Chondrocyte (in vitro differentiated cells): ENCODE measurements at regions not wholly inside any gene's neighbourhood (a gene's known extent, or its start where the extent isn't known, plus 50 kb on each side); places are given as distances from the start of the nearest gene placed in this dataset.

Experiments
- DNase-seq: peaks from one replicate; pipeline ENCODE4 v3.0.0; 2021; ENCODE audit warnings: mixed read lengths, low spot score
- H3K27ac Mint-ChIP-seq: one replicate; pipeline ENCODE4 v1.8.0; 2021; ENCODE audit warnings: mild to moderate bottlenecking, moderate library complexity, mixed read lengths; ENCODE audit not compliant: unreplicated experiment
- H3K27me3 Mint-ChIP-seq: 2 replicates; pipeline ENCODE4 v1.8.0; 2021; ENCODE audit warnings: low read depth, mixed read lengths
- H3K36me3 Mint-ChIP-seq: 2 replicates; pipeline ENCODE4 v1.8.0; 2021; ENCODE audit warnings: low read depth, mixed read lengths
- H3K4me1 Mint-ChIP-seq: 2 replicates; pipeline ENCODE4 v1.8.0; 2021; ENCODE audit warnings: low read depth, mild to moderate bottlenecking, mixed read lengths
- H3K4me3 Mint-ChIP-seq: one replicate; pipeline ENCODE4 v1.8.0; 2021; ENCODE audit warnings: mild to moderate bottlenecking, moderate library complexity, mixed read lengths; ENCODE audit not compliant: unreplicated experiment
- H3K9me3 Mint-ChIP-seq: 2 replicates; pipeline ENCODE4 v1.8.0; 2021; ENCODE audit warnings: low read depth, mixed read lengths
- CTCF ChIP-seq: fragments of 200-600 bp; sonication (generic); IDR thresholded peaks from 2 replicates; pipeline ENCODE4 v1.5.0; 2021; ENCODE audit warnings: antibody characterized with exemption, mild to moderate bottlenecking, moderate library complexity

GRCh38 chr22:26981541-26981940, 324.2 kb downstream of the MIAT start:
- no peaks in the 10 kb centered on the region for H3K36me3 Mint-ChIP-seq
- H3K9me3 Mint-ChIP-seq, result peaks cover 2% of the 10 kb centered on the region
- peaks cover 7% of the 10 kb centered on the region for H3K27me3 Mint-ChIP-seq
- no peak overlapping the region for H3K27ac Mint-ChIP-seq
- DNase-seq, result no peak
- no peak for TF ChIP-seq CTCF
- H3K4me1 Mint-ChIP-seq, result peaks cover 7% of the 10 kb centered on the region
- H3K4me3 Mint-ChIP-seq, result no peak overlapping the region

- Mint-ChIP-seq H3K9me3 (no peaks in the 10 kb centered on the region), H3K36me3 (no peaks in the 10 kb centered on the region), H3K4me1 (peaks cover 7% of the 10 kb centered on the region), H3K27ac (no peak overlapping the region), H3K27me3 (peaks cover 7% of the 10 kb centered on the region), H3K4me3 (no peak overlapping the region)
- TF ChIP-seq CTCF, result no peak
- no peak for DNase-seq
Measured at GRCh38 chr22:26983311-26983710, 325.9 kb downstream of the MIAT start.

- no peak overlapping the region for H3K4me3 Mint-ChIP-seq
- H3K27me3 Mint-ChIP-seq, result peaks cover 7% of the 10 kb centered on the region
- no peak for DNase-seq
- H3K9me3 Mint-ChIP-seq, result no peaks in the 10 kb centered on the region
- H3K36me3 Mint-ChIP-seq, result no peaks in the 10 kb centered on the region
- TF ChIP-seq CTCF, result no peak
- H3K27ac Mint-ChIP-seq, result no peak overlapping the region
- peaks cover 7% of the 10 kb centered on the region for H3K4me1 Mint-ChIP-seq
Measured at GRCh38 chr22:26985206-26985605, 327.8 kb downstream of the MIAT start.

- Mint-ChIP-seq H3K4me1 (peaks cover 7% of the 10 kb centered on the region), H3K36me3 (no peaks in the 10 kb centered on the region), H3K4me3 (no peak overlapping the region), H3K27ac (no peak overlapping the region), H3K27me3 (peaks cover 2% of the 10 kb centered on the region), H3K9me3 (no peaks in the 10 kb centered on the region)
- DNase-seq, result no peak
- TF ChIP-seq CTCF, result no peak
Measured at GRCh38 chr22:26985931-26986782, 328.8 kb downstream of the MIAT start.

GRCh38 chr22:26986884-26987283, 329.5 kb downstream of the MIAT start:
- Mint-ChIP-seq H3K36me3 (no peaks in the 10 kb centered on the region), H3K4me1 (peaks cover under 1% of the 10 kb centered on the region), H3K27ac (no peak overlapping the region), H3K9me3 (no peaks in the 10 kb centered on the region), H3K4me3 (no peak overlapping the region), H3K27me3 (peaks cover 2% of the 10 kb centered on the region)
- DNase-seq, result no peak
- TF ChIP-seq CTCF, result no peak
